Activated T-helper 1 cell treated with anti-CD3 and anti-CD28 coated beads, Interleukin-2, amount 50 U/mL, for 16 hours (primary cell): ENCODE measurements at regions not wholly inside any gene's neighbourhood (a gene's known extent, or its start where the extent isn't known, plus 50 kb on each side); places are given as distances from the start of the nearest gene placed in this dataset.
"Not testable (repeated sequence)": the region's sequence is repeated elsewhere in the genome, so short reads cannot be mapped to it uniquely, and the experiment has no call there.

Experiments
- DNase-seq, 2 donors: peaks; one replicate each; pipeline ENCODE4 v3.0.0-alpha.2; 2020; ENCODE audit warnings: low read depth in 1 of 2, low spot score in 1 of 2

DNA sequence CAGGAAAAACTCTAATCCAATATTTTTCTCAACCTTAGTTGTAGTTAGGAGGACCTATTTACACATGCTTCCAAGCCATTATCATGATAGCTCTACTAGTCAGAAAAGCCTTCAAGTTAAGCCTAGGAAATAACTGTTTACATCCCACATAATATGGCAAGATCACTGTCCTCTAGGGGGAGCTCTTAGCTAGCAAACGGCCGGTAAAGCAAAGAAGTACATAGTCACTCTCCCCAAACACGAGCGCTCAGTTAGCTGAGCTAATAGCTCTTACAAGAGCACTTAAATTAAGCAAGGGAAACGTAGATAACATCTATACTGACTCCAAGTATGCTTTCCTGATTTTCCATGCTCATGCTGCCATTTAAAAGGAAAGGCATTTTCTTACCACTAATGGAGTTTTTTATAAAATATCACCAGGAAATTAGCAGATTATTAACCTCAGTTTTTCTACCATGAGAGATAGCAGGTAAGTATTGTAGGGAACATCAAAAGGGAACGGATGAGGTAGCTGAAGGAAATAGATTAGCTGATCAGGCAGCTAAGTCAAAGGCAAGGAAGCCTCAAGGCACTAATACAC lies 100.6 kb upstream of the PABPC3 start:
- DNase-seq: peak in 1 of 2 donors; percentile 12

DNA sequence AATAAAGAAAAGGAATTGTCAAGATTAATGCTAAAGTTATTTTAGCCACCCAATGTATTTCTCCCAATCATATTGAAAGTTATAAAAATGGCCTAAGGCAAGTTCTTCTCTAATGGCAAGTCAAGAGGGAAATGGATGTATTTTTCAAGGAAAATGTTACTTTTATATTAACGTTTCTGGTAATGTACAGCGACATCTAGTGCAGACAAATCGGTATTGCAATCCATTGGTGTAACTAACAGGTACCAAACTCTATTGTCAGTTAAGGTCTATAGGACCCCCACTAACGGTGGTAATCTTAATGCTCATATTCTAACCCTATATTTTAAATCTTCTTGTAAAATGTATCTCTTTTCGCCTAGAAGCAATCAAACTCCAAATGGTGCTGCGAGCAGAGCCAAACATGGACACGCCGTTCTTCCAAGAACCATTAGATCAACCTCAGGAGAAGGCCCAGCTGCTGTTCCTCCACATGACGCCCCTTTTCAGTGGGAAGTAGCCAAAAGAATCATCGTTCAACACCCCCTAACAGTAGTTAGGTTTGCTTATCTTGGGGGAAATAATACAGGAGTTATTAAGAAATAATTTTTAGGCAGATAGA lies 98.5 kb upstream of the PABPC3 start:
- DNase-seq: no peak

DNA sequence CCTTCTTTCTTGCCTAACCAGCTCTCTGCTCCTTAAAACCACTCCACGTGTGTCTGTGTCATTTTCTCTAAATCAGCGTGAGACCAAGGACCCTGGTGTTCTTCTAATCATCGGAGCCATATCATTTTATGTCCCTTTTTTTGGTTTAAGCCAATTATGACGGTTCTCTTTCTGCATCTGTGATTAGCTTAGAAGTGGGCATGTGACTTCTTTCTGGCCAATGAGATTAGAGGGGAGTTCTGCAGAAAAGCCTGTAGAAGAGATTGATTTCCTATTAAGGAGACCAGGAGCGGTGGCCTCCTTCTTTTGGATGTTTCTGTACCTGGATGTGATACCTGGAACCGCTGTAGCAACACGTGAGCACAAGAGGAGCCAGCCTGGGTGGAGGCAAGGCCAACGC lies 97.5 kb upstream of the PABPC3 start:
- no peak for DNase-seq

DNA sequence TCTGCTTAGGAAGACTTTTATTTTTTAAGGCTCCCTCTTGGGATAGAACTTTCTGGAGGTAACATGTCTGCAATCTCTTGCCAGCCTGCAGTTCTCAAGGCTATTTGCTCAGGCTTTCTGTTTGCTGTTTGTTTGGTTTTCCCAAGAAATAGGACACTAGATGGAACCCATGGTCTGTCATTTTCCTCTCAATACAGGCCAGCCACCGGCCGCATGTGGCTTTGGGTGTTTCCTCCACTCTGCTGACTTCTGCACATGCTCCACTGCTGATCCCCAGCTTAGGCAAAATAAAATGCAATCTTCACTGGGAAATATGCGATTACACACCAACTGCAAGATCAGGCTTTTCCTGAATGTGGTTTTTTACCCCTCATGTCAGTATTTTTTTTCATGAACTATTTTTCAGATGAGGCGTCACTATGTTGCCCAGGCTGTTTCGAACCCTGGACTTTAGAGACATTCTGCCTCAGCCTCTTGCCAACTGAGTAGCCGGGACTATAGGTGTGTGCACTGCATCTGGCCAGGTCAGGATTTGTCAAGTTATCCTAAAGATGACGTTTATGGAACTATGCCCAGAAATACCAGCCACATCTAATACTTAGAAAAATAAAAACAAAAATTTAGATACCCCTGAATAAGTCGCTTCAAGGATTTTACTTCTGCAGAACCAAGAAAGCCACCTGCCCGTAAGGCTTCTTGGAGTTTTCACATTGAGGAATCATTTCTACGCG lies 94.3 kb upstream of the PABPC3 start:
- no peak for DNase-seq

DNA sequence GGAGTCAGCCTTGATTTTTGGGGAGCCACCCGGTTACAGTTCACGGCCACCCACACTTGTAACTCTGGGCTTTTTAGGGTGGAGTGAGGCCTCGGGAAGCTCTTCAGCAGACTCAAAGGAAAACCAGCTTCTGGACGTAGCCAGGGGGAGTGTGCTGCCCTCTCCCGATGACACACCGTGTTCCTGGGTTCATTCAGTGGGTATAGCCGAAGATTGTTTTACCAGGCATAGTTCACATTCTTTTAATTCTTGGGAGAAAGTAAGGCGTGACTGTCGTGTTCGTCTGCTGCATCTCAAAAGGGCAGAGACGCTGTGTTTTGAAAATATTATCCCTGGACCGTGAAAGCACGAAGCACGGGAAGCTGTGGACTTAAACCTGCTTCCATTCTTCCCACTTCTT lies 93.6 kb upstream of the PABPC3 start:
- DNase-seq: not testable (repeated sequence)

DNA sequence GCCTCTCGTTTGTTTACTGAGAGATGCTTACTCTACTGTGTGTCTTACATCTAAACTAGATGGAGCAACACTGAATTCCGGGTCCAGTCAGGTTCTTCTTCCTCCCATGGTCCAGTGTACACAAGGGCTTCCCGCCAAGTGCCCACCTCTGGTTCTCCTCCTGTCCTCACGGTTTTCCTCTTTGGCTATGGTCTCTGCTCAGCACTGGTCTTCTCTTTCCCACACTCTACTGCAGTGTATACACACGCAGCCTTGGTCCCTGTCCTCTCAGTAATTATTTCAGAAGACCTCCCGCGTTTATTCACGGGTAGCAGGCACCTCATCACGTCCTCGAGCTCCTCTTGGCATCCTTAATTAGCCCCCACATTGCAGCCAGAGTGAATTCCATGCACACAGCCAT lies 91.4 kb upstream of the PABPC3 start:
- not testable (repeated sequence) for DNase-seq

DNA sequence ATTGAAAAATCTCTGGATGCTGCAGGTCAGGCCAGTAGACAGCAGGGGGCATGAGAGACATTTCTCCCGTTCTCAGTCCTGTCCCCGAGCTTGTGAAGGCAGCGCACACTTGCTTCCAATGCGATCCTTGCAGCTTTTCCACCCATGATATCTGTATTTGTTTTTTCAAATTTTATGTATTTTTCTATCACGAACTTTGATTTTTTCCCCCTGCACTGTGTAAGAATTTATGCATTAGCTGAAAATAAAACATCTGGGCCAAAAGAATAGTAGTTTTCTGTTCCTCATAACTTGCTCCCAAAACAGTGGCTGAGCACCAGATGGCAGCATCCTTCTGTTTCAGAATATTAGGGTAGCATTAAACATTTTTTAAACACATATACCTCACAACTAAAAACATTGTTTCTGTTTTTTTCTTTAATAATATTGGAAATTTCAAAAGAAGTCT lies 90.9 kb upstream of the PABPC3 start:
- DNase-seq: not testable (repeated sequence)

DNA sequence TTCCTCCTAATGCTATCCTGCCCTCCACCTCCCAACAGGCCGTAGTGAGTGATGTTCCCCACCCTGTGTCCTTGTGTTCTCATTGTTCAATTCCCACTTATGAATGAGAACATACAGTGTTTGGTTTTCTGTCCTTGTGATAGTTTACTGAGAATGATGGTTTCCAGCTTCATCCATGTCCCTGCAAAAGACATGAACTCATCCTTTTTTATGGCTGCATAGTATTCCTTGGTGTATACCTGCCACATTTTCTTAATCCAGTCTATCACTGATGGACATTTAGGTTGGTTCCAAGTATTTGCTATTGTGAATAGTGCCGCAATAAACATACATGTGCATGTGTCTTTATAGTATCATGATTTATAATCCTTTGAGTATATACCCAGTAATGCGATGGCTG lies 88.5 kb upstream of the PABPC3 start:
- DNase-seq: not testable (repeated sequence)

DNA sequence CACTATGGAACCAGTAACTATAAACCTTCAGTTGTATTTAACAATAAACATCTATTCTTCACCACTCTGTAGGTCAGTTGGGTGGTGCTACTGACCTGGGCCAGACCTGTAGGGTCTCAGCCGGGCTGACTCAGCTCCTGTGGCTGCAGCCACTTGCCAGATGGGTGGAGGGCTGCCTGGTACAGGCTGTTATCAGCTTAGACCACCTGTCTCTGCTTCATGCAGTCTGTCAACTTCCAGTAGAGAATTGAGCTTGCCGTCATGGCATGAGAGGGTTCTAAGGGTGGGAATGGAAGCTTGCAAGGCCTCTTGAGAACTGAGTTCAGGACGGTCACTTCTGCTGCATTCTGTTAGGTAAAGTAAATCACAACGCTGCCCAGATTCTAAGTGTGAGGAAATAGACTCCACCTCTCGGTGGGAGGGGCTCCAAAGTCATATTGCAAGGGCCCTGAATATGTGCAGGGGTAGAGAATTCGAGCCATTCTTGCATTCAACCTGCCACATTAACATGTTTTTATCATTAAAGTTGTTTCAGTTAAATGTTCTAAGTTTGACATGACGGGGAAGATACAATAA lies 81.5 kb upstream of the PABPC3 start:
- DNase-seq: not testable (repeated sequence)

DNA sequence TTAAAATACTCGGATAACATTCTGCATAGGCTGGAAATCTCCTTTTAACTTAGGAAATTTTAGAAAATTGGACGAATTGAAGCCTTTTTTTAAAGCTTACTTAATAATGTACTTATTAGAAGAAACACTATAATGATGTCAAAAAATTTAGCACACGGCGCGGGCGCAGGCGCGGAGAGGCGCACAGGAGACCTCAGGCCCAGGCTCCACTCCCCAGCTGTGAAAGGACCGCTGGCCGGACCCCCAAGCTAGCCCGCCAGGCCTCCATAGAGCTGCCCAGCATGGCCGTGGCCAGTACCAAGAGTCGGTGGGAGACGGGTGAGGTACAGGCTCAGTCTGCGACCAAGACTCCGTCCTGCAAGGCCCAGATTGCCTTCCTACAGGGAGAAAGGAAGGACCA lies 78.8 kb upstream of the PABPC3 start:
- not testable (repeated sequence) for DNase-seq

DNA sequence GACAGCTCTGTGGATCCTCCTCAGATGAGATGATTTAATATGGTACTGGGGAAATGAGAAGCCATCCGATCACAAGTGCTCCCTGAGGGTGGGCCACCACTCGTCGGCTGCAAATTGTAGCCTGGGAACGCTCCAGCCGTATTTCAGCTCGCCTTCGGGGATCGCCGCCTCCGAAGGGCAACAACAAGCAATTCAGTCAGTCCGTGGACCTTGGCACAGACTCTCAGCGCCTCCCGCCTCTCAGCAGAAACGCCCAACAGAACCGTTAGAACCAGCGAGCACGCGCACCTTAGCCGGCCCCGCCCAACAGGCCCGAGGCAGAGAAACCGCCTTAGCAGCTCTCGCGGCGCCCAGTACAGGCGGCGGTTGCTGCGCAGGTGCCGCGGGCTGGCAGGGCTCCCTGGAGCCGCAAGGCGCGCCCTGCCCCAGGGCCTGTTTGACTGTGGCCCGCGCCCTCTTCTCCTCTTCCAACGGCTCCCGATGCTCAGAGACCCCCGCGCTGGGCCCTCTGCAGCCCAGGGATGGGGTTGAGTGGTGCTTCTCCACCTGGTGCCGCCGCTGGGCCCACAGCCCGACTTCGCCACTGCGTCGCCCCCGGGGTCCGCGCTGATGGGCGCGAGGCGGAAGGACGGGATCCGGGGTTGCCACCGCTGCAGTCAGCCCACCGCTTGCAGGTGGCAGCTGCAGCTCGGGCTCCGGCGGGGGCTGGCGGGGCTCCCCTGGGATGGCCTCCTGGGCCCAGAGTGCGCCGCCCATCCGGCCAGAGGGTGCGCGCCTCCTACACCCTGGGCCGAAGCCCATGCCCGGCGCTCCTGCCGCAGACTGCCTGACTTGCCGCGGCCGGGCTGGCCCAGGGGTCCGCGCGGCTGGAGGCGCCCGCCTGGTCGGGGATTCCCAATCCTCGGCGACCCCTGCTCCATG lies 77.9 kb upstream of the PABPC3 start:
- not testable (repeated sequence) for DNase-seq

DNA sequence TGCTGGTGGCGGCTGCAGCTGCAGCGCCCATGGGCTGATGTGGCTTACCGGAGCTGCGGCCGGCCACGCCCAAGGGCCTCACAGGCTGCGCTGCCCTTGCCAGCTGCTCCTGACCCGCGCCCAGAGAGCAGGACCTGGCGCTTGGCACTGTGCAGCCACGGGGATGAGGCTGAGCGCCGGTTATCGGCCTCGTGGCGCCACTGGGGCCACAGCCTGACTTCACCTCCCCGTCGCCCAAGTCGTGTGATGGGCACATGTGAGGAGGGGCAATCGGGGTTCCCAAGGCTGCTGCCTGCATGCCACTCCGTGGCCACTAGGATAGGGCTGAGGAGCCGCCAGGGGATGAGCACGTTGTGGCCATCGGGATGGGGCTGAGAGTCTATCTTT lies 77.2 kb upstream of the PABPC3 start:
- no peak for DNase-seq

DNA sequence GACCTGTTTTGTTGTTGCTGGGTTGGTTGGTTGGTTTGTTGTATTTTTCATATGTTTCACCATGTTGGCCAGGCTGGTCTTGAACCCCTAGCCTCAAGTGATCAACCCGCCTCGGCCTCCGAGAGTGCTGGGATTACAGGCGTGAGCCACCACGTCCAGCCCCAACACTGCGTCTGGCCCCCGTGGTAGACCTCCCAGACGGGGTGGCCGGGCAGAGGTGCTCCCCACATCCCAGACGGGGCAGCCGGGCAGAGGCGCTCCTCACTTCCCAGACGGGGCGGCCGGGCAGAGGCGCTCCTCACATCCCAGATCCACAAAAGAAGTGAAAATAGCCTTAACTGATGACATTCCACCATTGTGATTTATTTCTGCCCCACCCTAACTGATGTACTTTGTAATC lies 76.2 kb upstream of the PABPC3 start:
- not testable (repeated sequence) for DNase-seq

DNA sequence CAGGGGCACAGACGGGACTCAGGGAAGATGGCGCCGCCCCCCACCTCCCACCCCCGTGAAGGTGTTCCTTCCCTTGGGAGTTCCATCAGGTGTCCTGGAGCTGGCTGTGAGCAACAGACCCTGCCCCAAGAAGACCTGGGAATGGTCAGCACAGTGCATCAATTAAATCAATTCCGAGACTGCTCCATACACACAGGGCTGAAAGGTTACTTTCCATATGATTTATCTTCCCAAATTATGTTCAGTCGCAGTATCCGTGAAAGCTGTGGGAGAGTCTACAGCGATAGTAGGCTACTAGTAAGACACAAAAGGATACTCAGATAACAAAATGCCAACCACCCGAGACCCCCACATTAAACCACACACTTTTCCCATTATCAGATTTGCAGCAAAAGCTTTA lies 71.8 kb upstream of the PABPC3 start:
- no peak for DNase-seq

DNA sequence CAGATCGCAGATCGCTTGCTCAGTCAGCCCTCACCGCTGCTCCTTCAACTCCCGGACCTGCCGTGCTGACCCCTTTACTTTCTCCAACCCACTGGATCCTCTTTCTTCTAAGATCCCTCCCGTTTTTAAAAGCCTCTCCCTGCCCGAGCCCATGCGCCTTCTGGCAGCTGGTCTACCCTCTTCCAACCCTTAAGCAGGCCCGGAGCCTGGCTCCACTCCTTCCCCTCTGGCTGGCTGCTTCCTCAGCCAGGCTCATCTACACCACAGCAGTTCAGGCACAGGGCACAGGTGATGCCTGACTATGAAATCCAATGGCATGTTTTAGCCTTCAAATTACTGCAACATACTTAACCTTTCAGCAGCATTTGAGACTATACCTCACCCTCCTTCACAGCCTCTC lies 63.8 kb upstream of the PABPC3 start:
- DNase-seq: no peak

DNA sequence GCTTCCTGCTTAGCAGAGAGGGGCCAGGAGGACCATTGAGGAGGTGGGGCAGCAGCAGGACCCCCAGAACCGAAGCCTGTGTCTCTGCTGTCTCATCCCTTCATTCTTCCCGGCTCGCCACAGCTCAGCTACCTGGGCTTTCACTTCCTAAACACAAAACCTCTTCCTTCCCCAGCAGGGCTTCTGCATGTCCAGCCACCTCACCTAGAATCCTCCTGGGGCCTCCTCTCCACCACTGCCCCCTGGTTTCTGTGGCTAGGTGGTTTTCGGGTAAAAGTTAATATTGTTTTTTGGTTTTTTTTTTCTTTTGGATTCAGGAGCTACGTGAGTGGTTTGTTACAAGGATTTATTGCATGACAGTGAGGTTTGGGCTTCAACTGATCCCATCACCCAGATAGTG lies 61.8 kb upstream of the PABPC3 start:
- DNase-seq: no peak

DNA sequence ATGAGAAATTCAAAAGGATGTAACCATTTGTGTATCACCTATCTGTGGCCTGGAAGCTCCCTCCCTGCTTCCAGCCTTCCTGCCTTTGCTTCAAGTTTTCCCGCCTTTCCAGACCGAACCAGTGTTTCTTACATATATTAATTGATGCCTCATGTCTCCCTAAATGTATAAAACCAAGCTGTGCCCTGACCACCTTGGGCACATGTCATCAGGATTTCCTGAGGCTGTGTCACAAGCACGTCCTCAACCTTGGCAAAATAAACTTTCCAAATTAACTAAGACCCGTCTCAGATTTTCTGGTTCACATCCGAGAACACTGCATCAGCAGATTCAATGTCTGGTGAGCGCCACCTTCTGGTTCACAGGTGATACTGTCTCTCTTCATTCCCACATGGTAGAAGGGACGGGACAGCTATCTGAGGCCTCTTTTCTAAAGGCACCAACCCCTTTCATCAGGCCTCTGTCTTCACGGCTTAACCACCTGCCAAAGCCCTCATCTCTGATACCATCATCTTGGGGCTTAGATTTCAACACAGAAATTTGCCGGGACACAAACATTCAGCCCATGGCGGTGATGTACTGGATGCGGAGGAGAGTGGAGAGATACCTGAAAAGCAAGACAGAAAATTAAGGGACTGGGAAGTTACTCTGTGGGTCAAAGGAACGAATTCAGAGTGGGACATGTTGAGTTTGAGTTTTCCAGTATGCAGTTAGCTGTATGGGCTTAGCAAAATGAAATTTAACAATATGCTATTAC lies 58.7 kb upstream of the PABPC3 start:
- no peak for DNase-seq

DNA sequence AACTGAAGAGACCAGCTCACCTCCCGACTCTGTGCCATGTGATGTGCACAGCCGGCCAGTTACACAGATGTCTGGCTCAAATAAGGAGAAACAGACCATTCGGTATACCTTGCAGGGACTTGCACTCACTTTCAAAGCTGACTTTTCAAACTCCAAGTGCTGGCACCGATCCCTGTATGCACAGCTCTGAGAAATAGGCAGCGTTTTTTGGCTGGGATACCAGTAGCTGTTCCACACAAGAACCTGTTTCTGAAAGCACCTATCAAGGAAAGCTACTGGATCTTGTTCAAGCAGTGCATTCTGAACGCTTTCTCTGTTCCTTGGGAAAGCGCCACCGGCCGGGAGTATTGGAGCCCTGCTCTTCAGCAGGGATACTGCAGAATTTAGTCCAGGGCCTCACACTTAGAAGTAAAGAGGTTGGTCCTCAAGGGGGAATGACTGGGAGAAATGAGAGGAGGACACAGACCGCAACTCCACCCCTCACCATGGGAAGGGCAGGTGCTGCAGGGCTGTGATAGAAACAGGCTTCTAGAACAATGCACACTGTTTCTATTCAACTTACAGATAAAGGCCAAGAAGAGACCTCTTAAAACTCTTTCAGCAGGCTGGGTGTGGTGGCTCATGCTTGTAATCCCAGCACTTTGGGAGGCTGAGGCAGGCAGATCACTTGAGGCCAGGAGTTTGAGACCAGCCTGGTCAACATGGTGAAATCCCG lies 53.6 kb upstream of the PABPC3 start:
- no peak for DNase-seq

DNA sequence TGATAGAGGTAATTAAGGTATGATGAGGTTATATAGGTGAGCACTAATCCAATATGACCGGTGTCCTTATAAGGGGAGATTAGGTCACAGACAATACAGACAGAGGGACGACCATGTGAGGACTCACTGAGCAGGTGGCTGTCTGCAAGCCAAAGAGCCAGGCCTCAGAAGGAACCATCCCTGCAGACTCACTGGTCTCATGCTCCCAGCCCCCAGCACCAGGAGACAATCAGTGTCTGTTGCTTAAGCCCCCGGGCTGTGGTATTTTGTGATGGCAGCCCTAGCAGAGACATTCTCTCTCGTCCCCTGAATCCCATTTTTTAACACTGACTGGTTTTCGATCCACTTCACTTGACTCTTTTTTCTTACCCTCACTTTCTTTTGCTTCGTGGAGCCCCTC lies 51.9 kb upstream of the PABPC3 start:
- no peak for DNase-seq
